ENCODE measurements at regions not wholly inside any gene's neighbourhood (a gene's known extent, or its start where the extent isn't known, plus 50 kb on each side); places are given as distances from the start of the nearest gene placed in this dataset.
A peak's percentile ranks its signal among the peaks of the same experiment; 100 is the strongest.

DNA sequence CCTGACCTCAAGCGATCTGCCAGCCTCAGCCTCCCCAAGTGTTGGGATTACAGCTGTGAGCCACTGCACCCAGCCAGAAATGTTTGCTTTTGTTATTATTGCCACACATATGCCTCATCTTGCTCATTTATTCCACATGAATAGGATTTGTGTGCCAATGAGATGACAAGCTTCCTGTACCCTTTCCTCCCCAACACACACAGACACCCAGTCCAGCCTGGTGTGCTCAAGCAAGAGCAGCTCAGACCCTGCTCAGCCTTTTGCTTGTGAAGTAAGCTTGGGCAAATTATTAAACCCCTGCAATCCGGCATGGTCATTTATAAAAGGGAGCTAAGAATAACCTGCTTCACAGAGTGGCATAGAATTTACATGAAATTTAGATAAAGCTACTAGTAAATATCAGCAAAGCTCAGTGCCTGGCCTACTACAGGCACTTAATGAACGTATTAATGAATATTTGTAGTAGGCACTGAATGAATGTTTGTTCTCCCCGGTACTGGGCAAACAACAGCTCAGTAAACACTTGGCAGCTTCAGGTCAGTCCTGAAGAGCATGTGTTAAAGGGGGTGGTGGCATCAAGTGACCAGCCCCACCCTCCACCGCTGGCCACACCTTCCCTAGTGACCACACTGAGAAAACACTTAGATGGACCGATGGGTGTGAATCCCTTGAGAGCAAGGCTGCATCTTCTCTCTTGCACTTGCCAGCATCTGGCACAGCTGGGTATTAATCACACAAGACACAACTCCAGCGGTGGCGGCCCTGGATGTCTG lies 280.2 kb downstream of the SRBD1 start:
- TF ChIP-seq, protein P1, sequence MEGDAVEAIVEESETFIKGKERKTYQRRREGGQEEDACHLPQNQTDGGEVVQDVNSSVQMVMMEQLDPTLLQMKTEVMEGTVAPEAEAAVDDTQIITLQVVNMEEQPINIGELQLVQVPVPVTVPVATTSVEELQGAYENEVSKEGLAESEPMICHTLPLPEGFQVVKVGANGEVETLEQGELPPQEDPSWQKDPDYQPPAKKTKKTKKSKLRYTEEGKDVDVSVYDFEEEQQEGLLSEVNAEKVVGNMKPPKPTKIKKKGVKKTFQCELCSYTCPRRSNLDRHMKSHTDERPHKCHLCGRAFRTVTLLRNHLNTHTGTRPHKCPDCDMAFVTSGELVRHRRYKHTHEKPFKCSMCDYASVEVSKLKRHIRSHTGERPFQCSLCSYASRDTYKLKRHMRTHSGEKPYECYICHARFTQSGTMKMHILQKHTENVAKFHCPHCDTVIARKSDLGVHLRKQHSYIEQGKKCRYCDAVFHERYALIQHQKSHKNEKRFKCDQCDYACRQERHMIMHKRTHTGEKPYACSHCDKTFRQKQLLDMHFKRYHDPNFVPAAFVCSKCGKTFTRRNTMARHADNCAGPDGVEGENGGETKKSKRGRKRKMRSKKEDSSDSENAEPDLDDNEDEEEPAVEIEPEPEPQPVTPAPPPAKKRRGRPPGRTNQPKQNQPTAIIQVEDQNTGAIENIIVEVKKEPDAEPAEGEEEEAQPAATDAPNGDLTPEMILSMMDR (IDR thresholded peaks at IDR 0.05; ENCODE audit: insufficient read depth, low read length, poor library complexity, severe bottlenecking), result no peak
- no peaks in the 10 kb centered on the region for H3K36me3 ChIP-seq (ENCODE audit: control insufficient read depth, insufficient read depth, low read length)
- no peaks in the 10 kb centered on the region for H3K27me3 ChIP-seq (ENCODE audit: control insufficient read depth, insufficient read depth, low read length)
- H3K4me3 ChIP-seq (ENCODE audit: low read depth, low read length), result no peak overlapping the region
- peak; percentile 34 for DNase-seq (ENCODE audit: low read depth)

DNA sequence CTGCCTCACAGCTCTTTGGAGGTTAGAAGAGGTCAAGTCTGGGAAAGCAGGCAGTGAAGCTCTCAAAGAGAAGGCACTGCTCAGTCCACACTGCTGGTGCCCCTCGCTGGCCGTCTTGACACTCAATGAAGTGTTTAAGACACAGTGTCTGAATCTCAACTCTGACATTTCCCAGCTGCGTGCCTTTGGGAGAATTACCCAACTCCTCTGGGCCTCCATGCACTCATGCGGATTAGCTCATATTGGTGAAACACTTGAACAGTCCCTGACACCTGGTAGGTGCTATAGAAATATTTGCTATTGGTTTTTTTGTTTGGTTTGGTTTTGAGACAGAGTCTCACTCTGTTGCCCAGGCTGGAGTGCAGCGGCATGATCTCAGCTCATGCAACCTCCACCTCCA lies 281.0 kb downstream of the SRBD1 start:
- TF ChIP-seq, protein P1 (IDR thresholded peaks at IDR 0.05; ENCODE audit: insufficient read depth, low read length, poor library complexity, severe bottlenecking), result no peak
- H3K4me3 ChIP-seq (ENCODE audit: low read depth, low read length), result no peak overlapping the region
- H3K27me3 ChIP-seq (ENCODE audit: control insufficient read depth, insufficient read depth, low read length), result no peaks in the 10 kb centered on the region
- no peak for DNase-seq (ENCODE audit: low read depth)
- H3K36me3 ChIP-seq (ENCODE audit: control insufficient read depth, insufficient read depth, low read length), result no peaks in the 10 kb centered on the region

DNA sequence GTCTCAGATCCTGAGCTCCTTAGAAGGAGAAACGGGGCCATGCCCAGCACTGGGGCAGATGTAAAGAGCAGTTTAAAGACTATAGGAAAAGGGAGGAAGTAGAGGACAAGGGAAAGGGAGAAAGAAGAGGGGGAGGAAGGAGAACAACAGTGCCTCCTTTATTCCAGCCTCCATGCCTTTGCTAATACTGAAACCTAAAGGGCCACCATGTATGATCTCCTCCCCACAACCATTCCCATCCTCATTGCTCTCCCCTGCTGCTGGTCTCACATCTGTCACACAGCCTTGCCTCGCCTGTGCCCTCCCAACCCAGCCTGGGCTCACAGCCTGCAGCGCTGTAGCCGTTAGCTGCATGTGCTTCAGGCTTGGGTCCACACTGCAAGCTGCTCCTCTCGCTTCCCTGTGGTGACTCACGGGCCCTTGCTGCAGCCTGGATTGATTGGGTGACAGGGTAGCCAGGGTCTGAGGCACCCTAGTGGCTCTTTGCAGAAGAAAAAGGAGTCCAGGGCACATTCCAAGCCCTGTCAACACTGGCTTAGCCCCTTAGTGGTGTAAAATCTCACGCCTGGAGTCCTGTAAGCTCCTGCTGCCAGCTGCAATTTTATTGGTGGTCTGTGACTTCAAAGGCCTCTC lies 281.9 kb downstream of the SRBD1 start:
- TF ChIP-seq, protein P1 (IDR thresholded peaks at IDR 0.05; ENCODE audit: insufficient read depth, low read length, poor library complexity, severe bottlenecking), result no peak
- Histone ChIP-seq H3K36me3 (ENCODE audit: control insufficient read depth, insufficient read depth, low read length) (no peaks in the 10 kb centered on the region), H3K4me3 (ENCODE audit: low read depth, low read length) (no peak overlapping the region), H3K27me3 (ENCODE audit: control insufficient read depth, insufficient read depth, low read length) (no peaks in the 10 kb centered on the region)
- DNase-seq (ENCODE audit: low read depth), result no peak

DNA sequence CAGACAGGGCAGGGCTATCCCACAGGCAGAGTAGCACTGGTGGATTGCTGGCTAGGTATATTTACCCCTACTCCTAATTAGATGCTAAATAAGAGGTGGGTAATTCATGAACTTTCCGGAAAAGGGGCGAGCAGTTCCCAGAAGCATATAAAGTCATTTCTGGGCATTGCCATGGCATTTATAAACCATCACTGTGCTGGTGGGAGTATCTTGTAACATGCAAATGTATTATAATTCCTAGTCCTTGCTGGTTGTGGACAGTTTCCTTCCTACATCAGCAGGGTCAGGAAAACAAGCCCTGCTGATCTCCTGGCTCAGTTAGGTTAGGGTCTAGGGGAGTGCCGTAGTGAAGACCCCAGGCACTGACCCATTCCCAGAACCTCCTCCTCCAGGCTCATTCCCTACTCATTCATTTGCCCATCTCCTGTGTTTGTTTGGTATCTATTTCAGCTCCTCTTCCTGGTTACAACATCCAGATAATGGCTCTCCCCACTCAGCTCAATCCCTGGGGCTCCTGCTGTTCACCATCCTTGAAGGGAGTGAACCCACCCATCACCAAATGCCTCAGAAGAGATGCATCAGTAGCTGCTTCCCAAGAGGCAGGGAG lies 282.7 kb downstream of the SRBD1 start:
- TF ChIP-seq, protein P1 (IDR thresholded peaks at IDR 0.05; ENCODE audit: insufficient read depth, low read length, poor library complexity, severe bottlenecking), result no peak
- Histone ChIP-seq H3K4me3 (ENCODE audit: low read depth, low read length) (no peak overlapping the region), H3K36me3 (ENCODE audit: control insufficient read depth, insufficient read depth, low read length) (no peaks in the 10 kb centered on the region), H3K27me3 (ENCODE audit: control insufficient read depth, insufficient read depth, low read length) (no peaks in the 10 kb centered on the region)
- no peak for DNase-seq (ENCODE audit: low read depth)

DNA sequence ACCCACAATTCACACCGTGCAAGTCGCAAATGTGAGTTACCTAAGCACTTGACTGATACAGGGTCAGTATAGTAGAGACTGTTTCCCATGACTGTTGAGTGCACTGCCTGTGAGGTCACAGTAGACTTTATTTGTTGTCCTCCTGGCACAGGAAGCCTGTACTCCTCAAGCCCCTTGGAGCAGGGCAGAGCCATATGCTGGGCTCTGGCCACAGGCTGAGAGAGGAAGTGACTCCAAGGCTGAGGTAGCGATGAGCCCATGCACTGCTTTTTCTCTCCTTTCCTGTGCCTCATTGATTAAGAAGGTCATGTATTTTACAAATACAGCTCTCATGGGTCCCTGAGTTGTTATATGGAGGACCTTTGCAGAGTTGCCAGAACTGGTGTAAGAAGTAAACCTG lies 287.7 kb downstream of the SRBD1 start:
- no peak overlapping the region for H3K4me3 ChIP-seq (ENCODE audit: low read depth, low read length)
- no peaks in the 10 kb centered on the region for H3K36me3 ChIP-seq (ENCODE audit: control insufficient read depth, insufficient read depth, low read length)
- H3K27me3 ChIP-seq (ENCODE audit: control insufficient read depth, insufficient read depth, low read length), result no peaks in the 10 kb centered on the region
- no peak for DNase-seq (ENCODE audit: low read depth)
- TF ChIP-seq, protein P1 (IDR thresholded peaks at IDR 0.05; ENCODE audit: insufficient read depth, low read length, poor library complexity, severe bottlenecking), result no peak

Measured in kidney epithelial cell (primary cell).